HT-29 (cell line): ENCODE measurements at regions not wholly inside any gene's neighbourhood (a gene's known extent, or its start where the extent isn't known, plus 50 kb on each side); places are given as distances from the start of the nearest gene placed in this dataset.
A peak's percentile ranks its signal among the peaks of the same experiment; 100 is the strongest.
"Not testable (repeated sequence)": the region's sequence is repeated elsewhere in the genome, so short reads cannot be mapped to it uniquely, and the experiment has no call there.

ENCODE experiments used
- DNase-seq: peaks from one replicate; pipeline ENCODE4 v3.0.0-alpha.2; 2015; ENCODE audit warnings: low spot score

DNA sequence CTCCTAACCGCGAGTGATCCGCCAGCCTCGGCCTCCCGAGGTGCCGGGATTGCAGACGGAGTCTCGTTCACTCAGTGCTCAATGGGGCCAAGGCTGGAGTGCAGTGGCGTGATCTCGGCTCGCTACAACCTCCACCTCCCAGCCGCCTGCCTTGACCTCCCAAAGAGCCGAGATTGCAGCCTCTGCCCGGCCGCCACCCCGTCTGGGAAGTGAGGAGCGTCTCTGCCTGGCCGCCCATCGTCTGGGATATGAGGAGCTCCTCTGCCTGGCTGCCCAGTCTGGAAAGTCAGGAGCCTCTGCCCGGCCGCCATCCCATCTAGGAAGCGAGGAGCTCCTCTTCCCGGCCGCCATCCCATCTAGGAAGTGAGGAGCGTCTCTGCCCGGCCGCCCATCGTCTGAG, 58.8 kb upstream of the ANKRD30BL start:
- not testable (repeated sequence) for DNase-seq

DNA sequence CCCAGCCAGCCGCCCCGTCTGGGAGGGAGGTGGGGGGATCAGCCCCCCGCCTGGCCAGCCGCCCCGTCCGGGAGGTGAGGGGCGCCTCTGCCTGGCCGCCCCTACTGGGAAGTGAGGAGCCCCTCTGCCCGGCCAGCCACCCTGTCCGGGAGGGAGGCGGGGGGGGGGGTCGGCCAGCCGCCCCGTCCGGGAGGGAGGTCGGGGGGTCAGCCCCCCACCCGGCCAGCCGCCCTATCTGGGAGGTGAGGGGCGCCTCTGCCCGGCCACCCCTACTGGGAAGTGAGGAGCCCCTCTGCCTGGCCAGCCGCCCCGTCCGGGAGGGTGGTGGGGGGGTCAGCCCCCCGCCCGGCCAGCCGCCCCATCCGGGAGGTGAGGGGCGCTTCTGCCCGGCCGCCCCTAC, 60.1 kb upstream of the ANKRD30BL start:
- DNase-seq = not testable (repeated sequence)

DNA sequence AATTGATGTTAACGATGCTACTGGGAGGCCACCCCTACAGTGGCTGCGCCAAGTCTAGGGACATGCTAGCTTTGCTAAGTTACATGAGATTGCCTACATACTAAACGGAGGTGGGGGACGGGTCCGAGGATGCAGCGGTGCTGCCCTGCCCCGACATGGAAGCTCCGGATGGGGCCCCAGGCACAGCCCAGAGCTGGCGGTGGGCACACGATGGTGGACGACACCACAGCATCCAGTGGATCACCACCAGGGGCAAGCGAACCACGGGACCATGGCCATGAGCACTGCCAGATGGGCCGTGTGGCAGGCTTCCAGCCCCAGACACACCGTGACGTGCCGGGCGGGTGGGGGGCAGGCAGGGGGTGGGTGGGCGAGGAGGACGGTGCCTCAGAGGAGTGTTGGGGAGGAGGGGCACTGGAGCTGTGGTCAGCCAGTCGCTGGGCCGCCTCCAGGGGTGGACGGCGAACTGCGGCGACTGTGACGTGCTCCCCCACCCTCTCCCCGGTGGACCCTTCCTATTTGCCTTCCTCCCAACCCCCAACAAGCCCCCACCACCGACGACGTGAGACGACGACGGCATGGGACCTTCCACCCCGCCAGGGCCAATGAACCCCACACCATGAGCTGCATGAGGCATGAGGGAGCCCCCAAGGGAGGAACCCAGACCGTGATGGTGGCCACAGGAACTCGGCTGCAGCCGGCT, 90.6 kb upstream of the ANKRD30BL start:
- no peak for DNase-seq

DNA sequence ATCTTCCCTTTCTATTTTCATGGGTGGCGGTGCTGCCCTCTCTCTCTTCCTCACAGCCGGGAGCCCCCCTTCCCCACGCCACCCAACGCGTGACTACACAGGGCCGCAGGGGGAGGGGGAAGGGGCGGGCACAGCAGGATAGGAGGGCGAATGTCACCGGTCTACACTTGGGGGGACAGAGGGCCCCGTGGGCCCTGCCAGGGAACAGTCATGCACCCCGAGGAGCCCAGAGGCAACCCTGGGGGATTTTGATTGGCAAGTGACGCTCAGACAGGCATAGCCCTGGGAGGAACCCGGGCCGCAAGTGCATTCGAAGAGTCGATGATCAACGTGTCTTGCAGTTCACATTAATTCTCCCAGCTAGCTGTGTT, 91.1 kb upstream of the ANKRD30BL start:
- DNase-seq = no peak

DNA sequence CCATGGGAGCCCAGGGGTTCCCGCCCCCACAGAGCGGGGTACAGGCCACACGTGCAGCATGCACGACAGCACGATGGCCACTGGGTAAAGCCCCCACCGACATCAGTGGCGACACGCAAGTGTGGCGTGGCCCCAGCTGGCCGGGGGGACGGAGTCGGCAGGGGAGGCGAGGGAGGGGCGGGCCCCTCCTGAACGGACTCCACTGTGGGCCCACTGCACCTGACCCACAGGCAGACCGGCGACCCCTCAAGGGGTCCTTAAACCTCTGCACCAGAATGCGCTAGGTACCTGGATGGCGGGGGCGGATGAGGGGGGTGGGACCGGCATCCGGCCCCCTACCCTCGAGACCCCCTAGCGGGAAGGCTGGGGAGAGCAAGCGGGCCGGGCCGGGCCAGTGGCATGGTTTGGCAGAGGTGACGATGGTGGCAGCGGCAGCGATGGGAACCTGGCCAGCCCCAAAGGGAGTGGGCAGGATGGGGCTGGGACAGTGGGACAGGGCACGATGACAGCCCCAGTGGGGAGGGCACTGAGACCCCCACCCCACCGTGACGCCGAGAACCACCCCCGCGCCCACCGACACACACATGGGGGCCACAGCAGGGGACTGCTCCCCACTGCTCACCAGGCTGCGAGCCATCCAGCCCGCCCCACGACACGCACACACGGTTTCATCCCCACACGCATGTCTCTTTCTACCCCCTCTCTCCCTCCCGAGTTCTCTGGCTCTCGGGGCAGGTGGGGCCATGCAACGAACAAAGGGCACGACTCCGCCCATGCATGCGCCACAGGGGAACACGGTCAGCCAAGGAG, 91.9 kb upstream of the ANKRD30BL start:
- DNase-seq = no peak

DNA sequence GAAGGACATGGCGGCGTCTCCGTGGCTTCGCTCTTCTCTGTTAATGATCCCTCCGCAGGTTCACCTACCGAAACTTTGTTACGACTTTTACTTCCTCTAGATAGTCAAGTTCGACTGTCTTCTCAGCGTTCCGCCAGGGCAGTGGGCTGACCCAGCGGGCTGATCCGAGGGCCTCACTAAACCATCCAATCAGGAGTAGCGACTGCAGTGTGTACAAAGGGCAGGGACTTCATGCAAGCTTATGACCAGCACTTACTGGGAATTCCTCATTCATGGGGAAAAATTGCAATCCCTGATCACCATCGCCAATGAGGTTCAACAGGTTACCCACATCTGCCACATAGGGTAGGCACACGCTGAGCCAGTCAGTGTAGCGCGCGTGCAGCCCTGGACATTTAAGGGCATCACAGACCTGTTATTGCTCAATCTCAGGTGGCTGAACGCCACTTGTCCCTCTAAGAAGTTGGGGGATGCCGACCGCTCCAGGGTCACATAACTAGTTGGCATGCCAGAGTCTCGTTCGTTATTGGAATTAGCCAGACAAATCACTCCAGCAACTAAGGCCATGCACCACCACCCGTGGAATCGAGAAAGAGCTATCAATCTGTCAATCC, 92.7 kb upstream of the ANKRD30BL start:
- DNase-seq = not testable (repeated sequence)

DNA sequence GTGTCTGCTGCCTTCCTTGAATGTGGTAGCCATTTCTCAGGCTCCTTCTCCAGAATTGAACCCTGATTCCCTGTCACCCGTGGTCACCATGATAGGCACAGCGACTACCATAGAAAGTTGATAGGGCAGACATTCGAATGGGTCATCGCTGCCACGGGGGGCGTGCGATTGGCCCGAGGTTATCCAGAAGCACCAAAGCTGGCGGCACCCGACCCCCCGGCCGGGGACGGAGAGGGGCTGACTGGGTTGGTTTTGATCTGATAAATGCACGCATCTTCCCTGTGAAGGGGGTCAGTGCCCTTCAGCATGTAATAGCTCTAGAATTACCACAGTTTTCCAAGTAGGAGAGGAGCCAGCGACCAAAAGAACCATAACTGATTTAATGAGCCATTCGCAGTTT, 94.0 kb upstream of the ANKRD30BL start:
- DNase-seq = no peak

DNA sequence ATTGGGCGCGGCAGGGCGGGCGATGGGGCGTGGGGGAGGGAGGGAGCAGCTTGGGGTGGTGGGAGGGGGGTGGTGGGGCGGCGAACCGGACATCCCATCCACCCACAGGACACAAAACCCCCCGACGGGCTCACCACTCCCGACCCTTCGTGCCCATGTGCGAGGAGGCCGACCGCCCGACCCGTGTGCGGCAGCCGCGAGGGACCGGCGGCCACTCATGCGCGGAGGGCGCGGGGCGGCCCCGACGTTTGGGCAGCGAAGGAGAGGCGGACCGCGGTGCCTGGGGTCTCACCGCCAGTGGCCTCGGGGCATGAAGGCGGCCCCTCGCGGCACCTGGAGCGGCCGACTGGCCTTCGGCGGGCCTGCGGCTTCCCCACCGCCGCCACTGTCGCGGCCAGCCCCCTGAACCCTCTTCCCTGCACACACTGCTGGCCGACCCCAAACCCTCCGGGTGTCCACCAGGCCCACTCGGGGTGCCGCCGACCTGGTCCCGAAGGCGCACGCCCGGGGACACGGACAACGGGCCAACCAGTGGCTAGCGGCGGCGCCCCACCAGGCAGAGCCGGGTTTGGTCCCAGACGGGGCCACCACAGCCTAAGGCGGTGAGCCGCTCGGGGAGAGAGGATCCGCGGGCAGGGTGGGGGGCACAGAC, 94.6 kb upstream of the ANKRD30BL start:
- DNase-seq = no peak

DNA sequence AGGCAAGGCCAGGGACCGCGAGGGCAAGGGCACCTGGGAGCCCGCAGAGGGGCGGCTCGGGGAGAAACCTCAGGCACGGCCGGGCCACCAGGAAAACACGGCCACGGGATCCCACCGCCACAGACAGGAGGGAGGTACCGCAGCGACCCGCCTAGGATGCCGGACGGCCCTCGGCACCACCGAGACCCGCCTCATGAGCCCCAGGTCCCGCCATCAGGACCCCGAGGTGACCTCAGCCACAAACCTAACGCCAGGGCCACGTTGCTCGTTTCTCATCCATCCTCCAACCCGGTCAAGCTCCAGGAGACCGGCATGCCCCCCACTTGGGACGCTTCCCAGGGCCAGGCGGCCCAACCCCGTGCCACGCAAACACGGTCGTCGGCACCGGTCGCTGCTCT, 95.2 kb upstream of the ANKRD30BL start:
- not testable (repeated sequence) for DNase-seq

DNA sequence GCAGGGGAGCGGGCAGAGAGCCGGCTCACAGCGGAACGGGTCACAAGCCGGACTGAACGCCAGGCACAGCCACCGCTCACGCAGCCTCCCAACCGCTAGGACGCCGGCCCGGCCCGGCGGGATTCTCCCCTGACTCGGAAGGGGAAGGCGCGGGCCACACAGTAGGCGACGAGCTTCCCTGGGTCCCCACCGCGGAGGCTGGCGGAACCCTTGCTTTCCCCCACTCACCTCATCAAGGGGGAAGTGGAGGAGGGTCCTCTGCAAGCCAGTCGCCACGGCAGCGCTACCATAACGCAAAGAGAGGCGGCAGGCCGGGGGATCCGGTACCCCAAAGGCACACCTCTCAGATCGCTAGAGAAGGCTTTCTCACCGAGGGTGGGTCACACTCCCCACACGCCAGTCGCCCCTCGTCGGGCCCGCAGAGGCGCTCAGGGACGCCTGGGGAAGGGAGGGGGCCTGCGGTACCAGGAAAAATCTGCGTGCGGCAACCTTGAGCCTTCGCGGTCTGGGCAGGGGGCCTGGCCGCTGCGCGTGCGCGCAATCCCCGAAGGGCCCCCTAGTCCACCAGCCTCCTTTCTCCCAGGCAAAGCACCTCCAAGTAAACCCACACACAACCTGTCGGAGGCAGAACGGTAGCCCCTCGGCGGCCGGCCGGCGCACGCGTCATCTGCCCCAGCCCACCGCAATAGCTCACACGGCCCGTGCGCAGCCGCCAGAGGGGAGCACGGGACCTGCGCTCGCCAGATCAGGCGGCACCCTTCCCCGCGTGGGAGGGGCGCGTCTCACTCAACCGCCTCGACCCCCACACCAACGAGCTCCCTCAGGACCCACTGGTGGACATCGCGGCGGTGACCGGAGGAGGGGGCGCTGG, 95.8 kb upstream of the ANKRD30BL start:
- not testable (repeated sequence) for DNase-seq

DNA sequence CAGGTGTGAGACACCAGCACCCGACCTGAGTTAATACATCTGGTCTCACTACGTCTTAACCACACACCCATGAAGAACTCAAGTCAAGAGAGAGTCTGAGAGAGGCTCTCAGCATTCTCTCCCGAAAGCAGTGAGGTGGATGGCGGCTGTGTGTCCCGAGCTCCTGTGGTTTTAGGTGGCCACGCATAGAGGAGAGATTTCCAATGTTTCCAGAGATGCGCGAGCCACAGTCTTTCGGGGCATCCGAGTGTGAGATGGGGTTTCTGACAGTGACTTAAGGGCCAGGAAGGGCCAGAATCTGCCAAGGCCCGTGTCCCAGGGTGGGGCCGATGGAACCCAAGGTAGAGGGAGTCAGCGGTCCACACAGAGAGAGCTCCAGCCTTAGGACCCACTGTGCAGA, 97.5 kb upstream of the ANKRD30BL start:
- not testable (repeated sequence) for DNase-seq

DNA sequence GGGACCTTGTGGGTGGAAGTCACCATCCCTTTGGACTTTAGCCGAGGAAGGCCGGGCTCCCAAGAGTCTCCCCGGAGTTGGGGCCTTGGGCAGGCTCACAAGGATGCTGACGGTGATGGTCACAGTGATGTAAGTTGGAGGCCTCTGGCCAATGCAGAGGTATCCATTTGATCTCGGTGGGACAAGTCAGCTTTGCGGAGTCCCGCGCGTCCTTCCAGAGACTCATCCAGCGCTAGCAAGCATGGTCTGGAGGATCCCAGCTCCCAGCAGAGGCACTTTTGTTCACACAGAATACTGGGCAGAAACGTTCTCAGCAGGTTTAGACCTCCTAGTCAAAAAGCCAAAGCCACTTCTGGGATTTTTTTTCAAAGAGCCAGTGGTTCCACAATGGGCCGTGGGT, 103.8 kb upstream of the ANKRD30BL start:
- not testable (repeated sequence) for DNase-seq

DNA sequence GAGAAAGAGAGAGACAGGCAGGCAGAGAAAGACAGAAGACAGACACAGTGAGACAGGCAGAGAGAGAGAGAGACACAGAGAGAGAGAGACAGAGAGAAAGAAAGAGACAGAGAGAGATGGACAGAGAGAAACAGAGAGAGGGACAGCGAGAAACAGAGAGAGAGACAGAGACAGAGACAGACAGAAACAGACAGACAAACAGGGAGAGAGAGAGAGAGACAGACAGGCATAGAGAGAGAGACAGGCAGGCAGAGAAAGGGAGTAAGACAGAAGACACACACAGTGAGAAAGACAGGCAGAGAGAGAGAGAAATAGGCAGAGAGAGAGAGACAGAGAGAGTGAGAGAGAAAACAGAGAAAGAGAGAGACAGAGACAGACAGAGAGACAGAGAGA, 105.3 kb upstream of the ANKRD30BL start:
- no peak for DNase-seq

DNA sequence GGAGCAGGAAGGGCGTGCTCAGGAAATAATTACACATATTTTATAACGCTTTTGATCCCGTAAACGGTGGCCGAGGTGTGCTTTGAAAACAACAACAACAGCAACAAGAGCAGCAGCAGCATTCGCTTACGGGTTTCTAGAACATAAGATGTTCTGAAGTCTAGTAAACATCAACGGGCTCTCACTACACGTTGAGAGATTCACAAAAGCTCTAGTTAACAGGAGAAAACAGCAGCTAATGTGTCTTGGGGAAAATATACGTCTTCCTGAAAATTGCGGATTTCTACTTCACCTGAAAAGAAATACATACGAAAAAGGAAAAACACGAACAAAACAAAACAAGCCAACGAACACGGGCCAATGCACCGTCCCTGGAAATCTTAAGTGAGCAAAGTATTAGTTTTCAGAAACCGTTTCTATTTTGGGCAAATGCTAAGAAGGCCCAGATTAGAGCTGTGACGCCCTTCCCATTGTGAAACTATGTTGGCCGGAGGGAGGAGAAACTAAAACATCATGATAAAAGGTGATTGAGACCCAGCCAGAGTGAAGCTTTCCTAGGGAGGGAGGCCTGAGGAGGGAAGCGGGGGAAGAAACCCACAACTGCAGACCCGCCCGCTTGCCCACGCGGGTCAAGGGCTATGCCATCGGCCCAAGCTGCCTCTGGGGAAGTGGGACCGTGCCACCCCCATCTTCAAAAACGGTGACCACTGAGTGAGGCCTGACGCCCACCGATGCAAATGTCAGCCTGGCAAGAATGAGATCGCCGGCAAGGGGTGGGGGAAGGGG, 105.9 kb upstream of the ANKRD30BL start:
- DNase-seq = peak; percentile 9

DNA sequence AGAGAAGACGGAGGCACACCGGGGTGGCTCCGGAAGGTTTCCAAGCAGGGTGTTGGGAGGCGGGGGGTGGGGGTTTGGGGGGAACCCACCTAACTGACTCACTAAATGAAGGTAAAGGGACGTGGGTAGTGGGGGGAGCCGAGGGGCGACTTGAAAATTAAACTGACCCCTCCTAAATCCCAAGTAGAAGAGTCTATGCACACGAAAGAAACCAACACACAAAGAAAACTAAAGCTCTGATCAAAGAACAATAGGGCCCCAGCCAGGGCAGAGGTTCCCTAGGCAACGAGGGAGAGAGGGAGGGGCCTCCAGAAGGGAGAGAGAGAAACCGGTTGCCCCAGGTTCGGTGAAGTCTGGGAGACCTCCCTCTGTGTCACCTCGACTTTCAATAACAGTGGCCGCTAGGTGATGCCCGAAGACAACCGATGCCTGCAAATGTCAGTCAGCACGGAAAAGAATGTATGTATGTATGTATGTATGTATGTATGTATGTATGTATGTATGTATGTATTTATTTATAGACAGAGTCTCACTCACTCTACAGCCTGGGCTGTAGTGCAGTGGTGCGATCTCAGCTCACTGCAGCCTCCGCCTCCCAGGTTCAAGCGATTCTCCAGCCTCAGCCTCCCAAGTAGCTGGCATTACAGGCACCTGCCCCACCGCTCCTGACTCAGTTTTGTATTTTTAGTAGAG, 106.7 kb upstream of the ANKRD30BL start:
- peak; percentile 94 for DNase-seq

DNA sequence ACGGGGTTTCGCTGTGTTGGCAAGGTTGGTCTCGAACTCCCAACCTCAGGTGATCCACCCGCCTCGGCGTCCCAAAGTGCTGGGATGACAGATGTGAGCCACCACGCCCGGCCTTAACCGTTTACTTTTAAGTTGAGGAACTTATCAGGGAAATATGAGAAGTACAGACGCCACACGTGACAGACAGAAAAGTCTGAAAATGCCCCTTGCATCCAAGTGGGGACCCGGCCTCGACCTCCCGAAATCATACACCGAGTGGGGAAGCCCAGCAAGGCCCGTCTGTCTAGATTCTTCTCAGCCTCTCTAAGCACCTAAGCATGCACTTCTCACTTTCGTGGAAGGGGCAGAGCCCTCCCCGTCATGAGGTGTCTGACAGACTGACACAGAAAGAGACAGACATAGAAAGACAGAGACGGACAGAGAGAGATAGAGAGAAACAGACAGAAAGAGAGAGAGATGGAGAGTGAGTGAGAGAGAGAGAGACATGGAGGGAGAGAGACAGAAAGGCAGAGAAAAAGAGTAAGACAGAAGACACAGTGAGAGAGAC, 107.3 kb upstream of the ANKRD30BL start:
- DNase-seq = no peak

DNA sequence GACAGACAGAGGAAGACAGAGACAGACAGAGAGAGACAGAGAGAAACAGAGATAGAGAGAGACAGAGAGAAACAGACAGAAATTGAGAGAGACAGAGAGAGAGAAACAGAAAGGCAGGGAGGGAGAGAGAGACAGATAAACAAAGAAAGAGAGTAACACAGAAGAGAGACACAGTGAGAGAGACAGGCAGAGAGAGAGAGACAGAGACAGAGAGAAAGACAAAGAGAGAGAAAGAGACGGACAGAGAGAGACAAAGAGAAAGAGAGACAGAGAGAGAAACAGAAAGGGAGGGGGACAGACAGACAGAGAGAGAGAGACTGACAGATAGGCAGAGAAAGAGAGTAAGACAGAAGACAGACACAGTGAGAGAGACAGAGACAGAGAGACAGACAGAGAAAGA, 108.5 kb upstream of the ANKRD30BL start:
- DNase-seq = no peak

DNA sequence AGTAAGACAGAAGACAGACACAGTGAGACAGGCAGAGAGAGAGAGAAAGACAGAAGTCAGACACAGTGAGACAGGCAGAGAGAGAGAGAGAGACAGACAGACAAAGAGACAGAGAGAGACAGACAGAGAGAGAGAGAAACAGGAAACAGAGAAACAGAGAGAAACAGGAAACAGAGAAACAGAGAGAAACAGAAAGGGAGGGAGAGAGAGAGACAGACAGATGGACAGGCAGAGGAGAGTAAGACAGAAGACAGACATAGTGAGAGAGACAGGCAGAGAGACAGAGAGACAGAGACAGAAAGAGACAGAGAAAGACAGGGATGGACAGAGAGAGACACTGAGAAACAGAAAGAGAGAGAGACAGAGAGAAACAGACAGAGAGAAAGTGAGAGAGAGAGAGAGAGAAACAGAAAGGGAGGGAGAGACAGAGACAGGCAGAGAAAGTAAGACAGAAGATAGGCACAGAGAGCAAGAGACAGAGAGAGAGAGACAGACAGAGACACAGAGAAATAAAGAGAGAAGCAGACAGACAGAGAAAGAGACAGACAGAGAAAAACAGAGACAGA, 109.3 kb upstream of the ANKRD30BL start:
- DNase-seq = no peak

DNA sequence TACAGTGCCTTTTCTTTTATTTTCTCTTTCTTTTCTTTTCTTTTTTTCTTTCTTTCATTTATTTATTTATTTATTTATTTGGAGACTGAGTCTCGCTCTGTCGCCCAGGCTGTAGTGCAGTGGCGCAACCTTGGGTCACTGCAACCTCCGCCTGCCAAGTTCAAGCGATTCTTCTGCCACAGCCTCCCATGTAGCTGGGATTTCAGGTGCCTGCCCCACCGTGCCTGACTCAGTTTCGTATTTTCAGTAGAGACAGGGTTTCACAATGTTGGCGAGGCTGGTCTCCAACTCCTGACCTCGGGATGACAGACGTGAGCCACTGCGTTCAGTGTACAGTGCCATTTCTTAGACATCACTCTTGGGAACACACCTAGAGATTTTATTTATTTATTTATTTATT, 110.0 kb upstream of the ANKRD30BL start:
- DNase-seq = not testable (repeated sequence)
